H1 (cell line): ENCODE measurements at regions not wholly inside any gene's neighbourhood (a gene's known extent, or its start where the extent isn't known, plus 50 kb on each side); places are given as distances from the start of the nearest gene placed in this dataset.

Source experiments
- ATF3 ChIP-seq: IDR thresholded peaks from 2 replicates; pipeline ENCODE4 v1.6.1; 2011; ENCODE audit warnings: low read depth, mild to moderate bottlenecking, low read length; ENCODE audit not compliant: insufficient read depth
- KDM1A ChIP-seq: fragments of 200-600, 300-600 bp; sonication (generic); IDR thresholded peaks from 2 replicates; pipeline ENCODE4 v1.7.1; 2016; ENCODE audit warnings: mild to moderate bottlenecking, low read length, borderline replicate concordance
- RNF2 ChIP-seq: fragments of 200-900, 300-1000 bp; sonication (generic); IDR thresholded peaks from 2 replicates; pipeline ENCODE4 v1.7.1; 2016; ENCODE audit warnings: borderline replicate concordance, low read depth, mild to moderate bottlenecking, antibody characterized with exemption, low read length; ENCODE audit not compliant: poor library complexity, severe bottlenecking; ENCODE audit errors: missing control alignments
- TEAD4 ChIP-seq: IDR thresholded peaks from 2 replicates; pipeline ENCODE4 v1.6.1; 2012; ENCODE audit warnings: low read depth, low read length, inconsistent platforms, mixed read lengths

- TF ChIP-seq ATF3 (no peak), TEAD4 (no peak), KDM1A (no peak), RNF2 (no peak)
Observed at GRCh38 chr6:111996144-111996865, 57.6 kb upstream of the CCN6 start (continued).
